Fibroblast of the aortic adventitia (primary cell): ENCODE measurements at regions not wholly inside any gene's neighbourhood (a gene's known extent, or its start where the extent isn't known, plus 50 kb on each side); places are given as distances from the start of the nearest gene placed in this dataset.

ENCODE experiments used
- DNase-seq: peaks from one replicate; pipeline ENCODE4 v3.0.0-alpha.2; 2010; ENCODE audit warnings: low read depth
- H3K4me3 ChIP-seq: 2 replicates; pipeline ENCODE4 v1.5.1; 2011; ENCODE audit warnings: low read depth, mild to moderate bottlenecking, control low read depth, low read length, moderate library complexity
- CTCF ChIP-seq: IDR thresholded peaks from 2 replicates; pipeline ENCODE4 v1.5.1; 2011; ENCODE audit warnings: mild to moderate bottlenecking, low read length, control low read depth, inconsistent platforms; ENCODE audit not compliant: insufficient read depth

- H3K4me3 ChIP-seq, result no peak overlapping the region
- DNase-seq, result no peak
- no peak for TF ChIP-seq CTCF
Measured at GRCh38 chr12:61531195-61531594, 729.0 kb upstream of the USP15 start.

GRCh38 chr12:61536117-61536516, 724.1 kb upstream of the USP15 start:
- no peak for DNase-seq
- H3K4me3 ChIP-seq, result no peak overlapping the region
- TF ChIP-seq CTCF, result no peak

GRCh38 chr12:61536525-61536924, 723.7 kb upstream of the USP15 start:
- no peak for TF ChIP-seq CTCF
- DNase-seq, result no peak
- H3K4me3 ChIP-seq, result no peak overlapping the region

- no peak for TF ChIP-seq CTCF
- DNase-seq, result no peak
- H3K4me3 ChIP-seq, result no peak overlapping the region
Measured at GRCh38 chr12:61538951-61539350, 721.3 kb upstream of the USP15 start.

- no peak for DNase-seq
- TF ChIP-seq CTCF, result no peak
- H3K4me3 ChIP-seq, result no peak overlapping the region
Measured at GRCh38 chr12:61542551-61542950, 717.7 kb upstream of the USP15 start.

- DNase-seq, result no peak
- no peak for TF ChIP-seq CTCF
- H3K4me3 ChIP-seq, result no peak overlapping the region
Measured at GRCh38 chr12:61546296-61546695, 713.9 kb upstream of the USP15 start.

- DNase-seq, result no peak
- no peak overlapping the region for H3K4me3 ChIP-seq
- no peak for TF ChIP-seq CTCF
Measured at GRCh38 chr12:61553091-61553490, 707.1 kb upstream of the USP15 start.
